ENCODE measurements at regions not wholly inside any gene's neighbourhood (a gene's known extent, or its start where the extent isn't known, plus 50 kb on each side); places are given as distances from the start of the nearest gene placed in this dataset.

DNA sequence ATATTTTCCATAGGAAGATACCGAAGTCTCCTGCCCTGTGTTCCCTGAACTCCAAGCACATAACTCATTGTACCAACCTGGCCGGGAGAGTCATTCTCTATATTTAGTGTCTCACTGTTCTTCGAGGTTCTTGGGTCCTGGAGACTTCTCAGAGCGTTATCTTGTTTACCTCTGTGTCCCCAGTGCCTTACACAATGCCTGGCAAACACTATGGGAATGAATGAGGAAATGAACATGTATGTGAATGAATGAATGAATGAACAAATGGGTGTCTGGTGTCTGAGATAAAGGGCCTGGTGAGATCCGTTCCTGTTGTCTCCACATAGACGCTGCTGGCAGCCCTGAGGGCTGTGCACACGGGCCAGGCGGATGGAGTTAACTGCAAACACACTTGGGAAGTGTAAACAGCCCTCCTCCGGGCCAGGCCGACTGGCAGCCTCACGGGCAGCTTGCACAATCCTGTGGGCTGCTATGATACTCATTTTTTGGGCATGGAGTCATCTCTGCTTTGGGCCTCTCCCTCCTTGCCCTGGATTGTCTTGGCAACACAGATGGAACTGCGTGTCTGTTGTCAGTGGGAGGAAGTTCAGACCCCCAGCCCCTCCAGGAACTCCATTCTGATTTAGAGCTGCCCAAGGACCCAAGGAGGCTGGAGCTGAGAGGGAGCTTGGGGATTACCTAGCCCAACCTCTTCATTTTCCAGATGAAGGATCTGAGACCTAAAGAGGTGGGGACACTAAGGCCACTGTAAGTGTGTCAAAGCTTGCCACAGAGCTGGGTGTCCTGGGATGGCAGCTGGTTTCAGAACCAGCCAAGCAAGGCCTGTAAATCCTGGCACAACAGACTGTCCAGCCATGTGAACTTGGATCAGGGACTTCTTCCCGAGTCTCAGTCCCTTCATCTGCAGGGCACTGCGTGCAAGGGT is 124.4 kb downstream of the INHBB start (continued):
- TF ChIP-seq SMC3 (IDR thresholded peaks at IDR 0.05; ENCODE audit: borderline replicate concordance, low read length): no peak
- TF ChIP-seq ZNF592 (IDR thresholded peaks at IDR 0.05): no peak
- no peak for TF ChIP-seq YBX1 (IDR thresholded peaks at IDR 0.05)
- TF ChIP-seq RELA (IDR thresholded peaks at IDR 0.05; ENCODE audit: borderline replicate concordance, partially characterized antibody): no peak
- no peak for TF ChIP-seq HCFC1 (IDR thresholded peaks at IDR 0.05; ENCODE audit: low read length)
- no peak for TF ChIP-seq PAX5 (IDR thresholded peaks at IDR 0.05; ENCODE audit: borderline replicate concordance, low read depth, low read length)
- TF ChIP-seq TAF1 (IDR thresholded peaks at IDR 0.05; ENCODE audit: borderline replicate concordance, low read depth, low read length): no peak
- no peak for TF ChIP-seq CREM (IDR thresholded peaks at IDR 0.05; ENCODE audit: low read depth)
- no peak for TF ChIP-seq PRDM15 (CRISPR knock-in tag; IDR thresholded peaks at IDR 0.05)
- TF ChIP-seq MTA2 (IDR thresholded peaks at IDR 0.05; ENCODE audit: low read depth): no peak
- TF ChIP-seq, protein P1, sequence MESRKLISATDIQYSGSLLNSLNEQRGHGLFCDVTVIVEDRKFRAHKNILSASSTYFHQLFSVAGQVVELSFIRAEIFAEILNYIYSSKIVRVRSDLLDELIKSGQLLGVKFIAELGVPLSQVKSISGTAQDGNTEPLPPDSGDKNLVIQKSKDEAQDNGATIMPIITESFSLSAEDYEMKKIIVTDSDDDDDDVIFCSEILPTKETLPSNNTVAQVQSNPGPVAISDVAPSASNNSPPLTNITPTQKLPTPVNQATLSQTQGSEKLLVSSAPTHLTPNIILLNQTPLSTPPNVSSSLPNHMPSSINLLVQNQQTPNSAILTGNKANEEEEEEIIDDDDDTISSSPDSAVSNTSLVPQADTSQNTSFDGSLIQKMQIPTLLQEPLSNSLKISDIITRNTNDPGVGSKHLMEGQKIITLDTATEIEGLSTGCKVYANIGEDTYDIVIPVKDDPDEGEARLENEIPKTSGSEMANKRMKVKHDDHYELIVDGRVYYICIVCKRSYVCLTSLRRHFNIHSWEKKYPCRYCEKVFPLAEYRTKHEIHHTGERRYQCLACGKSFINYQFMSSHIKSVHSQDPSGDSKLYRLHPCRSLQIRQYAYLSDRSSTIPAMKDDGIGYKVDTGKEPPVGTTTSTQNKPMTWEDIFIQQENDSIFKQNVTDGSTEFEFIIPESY (IDR thresholded peaks at IDR 0.05): no peak
- TF ChIP-seq MEF2B (IDR thresholded peaks at IDR 0.05; ENCODE audit: partially characterized antibody, poor library complexity, severe bottlenecking): no peak

All from GM12878 (cell line).